K562 (cell line): ENCODE measurements at regions not wholly inside any gene's neighbourhood (a gene's known extent, or its start where the extent isn't known, plus 50 kb on each side); places are given as distances from the start of the nearest gene placed in this dataset.

Source experiments
- ATAC-seq: fragments of 200-7000 bp; cut with Tn5 transposase; 3 replicates; pipeline ENCODE4 v1.9.1; 2020; ENCODE audit warnings: moderate library complexity
- BruUV-seq: library from RNA; stranded (reverse); fragments of 400-500 nt; replicated peaks from 2 replicates; lab custom pipeline; 2021; lab: Mats Ljungman, UMichigan
- CTCF ChIA-PET: fragments of 300-600 bp; formaldehyde crosslinking; extraction: SDS; loops from one replicate; lab custom pipeline; 2021; ENCODE audit warnings: low intra/inter-chr PET ratio; lab: Yijun Ruan, JAX
- POLR2A ChIA-PET: fragments of 300-600, 350-650 bp; sonication (Branson Sonifier 250); formaldehyde crosslinking; extraction: SDS; loops from one replicate; lab custom pipeline; 2021; ENCODE audit warnings: antibody characterized with exemption, inconsistent platforms; lab: Yijun Ruan, JAX
- DNase-seq, 4 experiments: peaks; one replicate each; pipeline versions ENCODE4 v3.0.0 to v3.0.0-alpha.2; 2011 to 2018; ENCODE audit warnings: low spot score in 3 of 4, mixed read lengths in 3 of 4; ENCODE audit errors: extremely low read depth in 1 of 4
- FAIRE-seq: peaks from 2 replicates; lab custom pipeline; 2011; peaks lifted over from hg19 to GRCh38; lab: Jason Lieb, UNC
- H2AFZ ChIP-seq: 2 replicates; pipeline ENCODE4 v1.6.0; 2011; ENCODE audit warnings: low read depth, low read length, control low read depth, inconsistent platforms
- H3K27ac ChIP-seq: fragments of 200-600 bp; 3 replicates; pipeline ENCODE4 v1.8.0; 2011; ENCODE audit warnings: low read depth, mild to moderate bottlenecking, control low read depth, inconsistent platforms, low read length, moderate library complexity, mixed read lengths; ENCODE audit errors: extremely low read depth
- H3K27me3 ChIP-seq, 2 experiments: fragments of 300-600 bp in 1 of 2; 2 replicates in 1 of 2; 3 replicates in 1 of 2; pipeline versions ENCODE4 v1.6.0 to v1.8.0; 2011; ENCODE audit warnings: inconsistent platforms in 2 of 2, low read length in 2 of 2, mild to moderate bottlenecking in 1 of 2, mixed read lengths in 1 of 2, moderate library complexity in 1 of 2; ENCODE audit not compliant: control insufficient read depth in 2 of 2, insufficient read depth in 2 of 2
- H3K36me3 ChIP-seq: fragments of 300-600 bp; 3 replicates; pipeline ENCODE4 v1.8.0; 2011; ENCODE audit warnings: mild to moderate bottlenecking, low read length, inconsistent platforms; ENCODE audit not compliant: control insufficient read depth, insufficient read depth
- H3K4me1 ChIP-seq, 2 experiments: fragments of 200-600 bp in 1 of 2; replicated peaks in 1 of 2; 2 replicates in 1 of 2; 3 replicates in 1 of 2; pipeline versions ENCODE4 v1.5.1 to v1.8.0; 2011; ENCODE audit warnings: inconsistent platforms in 2 of 2, low read length in 2 of 2, mild to moderate bottlenecking in 1 of 2, mixed read lengths in 1 of 2, moderate library complexity in 1 of 2; ENCODE audit not compliant: control insufficient read depth in 2 of 2, insufficient read depth in 2 of 2
- H3K4me2 ChIP-seq: 2 replicates; pipeline ENCODE4 v1.6.1; 2011; ENCODE audit warnings: low read length, control low read depth, inconsistent platforms, mixed read lengths; ENCODE audit not compliant: insufficient read depth
- H3K4me3 ChIP-seq: fragments of 200-600 bp; sonication (generic), shearing (Covaris generic); 2 replicates; pipeline ENCODE4 v1.5.1; 2016; ENCODE audit warnings: control low read depth, inconsistent platforms
- H3K79me2 ChIP-seq: fragments of 200-600 bp; 3 replicates; pipeline ENCODE4 v1.8.0; 2011; ENCODE audit warnings: low read length, inconsistent platforms; ENCODE audit not compliant: control insufficient read depth, insufficient read depth
- H3K9ac ChIP-seq, 2 experiments: 2 replicates each; pipeline versions ENCODE4 v1.6.0 to v1.6.1; 2011; ENCODE audit warnings: low read depth in 2 of 2, low read length in 2 of 2, control low read depth in 1 of 2, inconsistent platforms in 1 of 2, mild to moderate bottlenecking in 1 of 2, mixed read lengths in 1 of 2; ENCODE audit not compliant: insufficient read depth in 1 of 2
- H3K9me1 ChIP-seq: one replicate; pipeline ENCODE4 v1.6.0; 2011; ENCODE audit warnings: inconsistent platforms, mild to moderate bottlenecking, low read length, moderate library complexity; ENCODE audit not compliant: control insufficient read depth, insufficient read depth
- H3K9me3 ChIP-seq: replicated peaks from 2 replicates; pipeline ENCODE4 v1.5.1; 2011; ENCODE audit warnings: low read depth, low read length, inconsistent platforms; ENCODE audit not compliant: control insufficient read depth, insufficient read depth
- H4K20me1 ChIP-seq: replicated peaks from 2 replicates; pipeline ENCODE4 v1.6.1; 2011; ENCODE audit warnings: low read length, inconsistent platforms, mixed read lengths; ENCODE audit not compliant: control insufficient read depth, insufficient read depth
- E4F1 ChIP-seq: fragments of 250-450 bp; sonication (Bioruptor Pico); IDR thresholded peaks from 2 replicates; pipeline ENCODE4 v1.5.0; 2021; ENCODE audit warnings: mild to moderate bottlenecking, borderline replicate concordance
- KAT7 ChIP-seq: sonication (generic); formaldehyde crosslinking; IDR thresholded peaks from 2 replicates; pipeline ENCODE4 v1.8.0; 2022; ENCODE audit warnings: missing genetic modification reagents, mild to moderate bottlenecking, borderline replicate concordance
- KHSRP ChIP-seq: fragments of 450-650 bp; IDR thresholded peaks from 2 replicates; pipeline ENCODE4 v1.6.1; 2017
- MXI1 ChIP-seq: IDR thresholded peaks from 2 replicates; pipeline ENCODE4 v1.6.1; 2011; ENCODE audit warnings: low read depth, mild to moderate bottlenecking, improper control_type of control experiment, low read length
- ZNF146 ChIP-seq: IDR thresholded peaks from one replicate; pipeline ENCODE4 v1.6.1; 2018; ENCODE audit warnings: missing compliant biosample characterization; ENCODE audit not compliant: unreplicated experiment
- ZNF407 ChIP-seq: fragments of 450-650 bp; IDR thresholded peaks from 2 replicates; pipeline ENCODE4 v1.6.1; 2016; ENCODE audit warnings: low read depth
- in situ Hi-C: fragments of 300-500 bp; cut with MboI; formaldehyde crosslinking; loops from 4 replicates; pipeline ENCODE4 v1.15.0; 2018; ENCODE audit warnings: inconsistent platforms, mixed read lengths
- intact Hi-C: fragments of 100-400 bp; cut with micrococcal nuclease; formaldehyde crosslinking; loops from 2 replicates; pipeline ENCODE4 v1.14.2; 2022
- TF ChIP-seq, protein P1 (sequence below), 2 experiments: fragments of 150-350 bp in 1 of 2; IDR thresholded peaks; 2 replicates each; pipeline ENCODE4 v1.6.1; 2012 to 2016; ENCODE audit warnings: low read depth in 2 of 2, low read length in 2 of 2, mild to moderate bottlenecking in 1 of 2, moderate library complexity in 1 of 2

GRCh38 chr3:36197151-36197550 is 183.2 kb upstream of the STAC start (continued):
- TF ChIP-seq ZNF407 (no peak), KAT7 (CRISPR knock-in tag) (no peak), MXI1 (no peak)

DNA sequence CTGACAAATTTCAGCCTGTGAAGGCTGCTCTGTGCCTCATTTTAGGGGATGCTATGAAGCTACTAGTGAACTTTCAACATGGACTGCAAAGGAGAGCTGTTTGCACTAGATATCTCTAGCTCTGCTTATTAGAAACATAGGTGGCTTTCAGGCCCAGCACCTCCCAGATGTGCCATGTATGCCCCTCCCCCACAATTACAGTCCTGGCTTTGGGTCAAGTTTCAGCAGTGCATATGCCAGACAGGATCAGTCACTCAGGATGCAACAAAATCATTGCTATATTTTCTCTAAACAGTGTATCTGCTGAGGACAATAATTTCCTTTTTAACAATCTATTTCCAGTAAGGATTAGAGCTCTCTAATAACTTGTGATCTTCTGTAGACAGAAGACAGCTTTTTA is 178.8 kb upstream of the STAC start:
- Histone ChIP-seq H4K20me1 (no peaks in the 10 kb centered on the region), H3K9ac (no peak overlapping the region), H3K27ac (no peak overlapping the region), H3K4me1 (no peaks in the 10 kb centered on the region), H3K27me3 (no peaks in the 10 kb centered on the region), H3K4me2 (no peak overlapping the region), H3K4me3 (no peak overlapping the region), H3K9me3 (no peaks in the 10 kb centered on the region; the same call in 1 of the 2 replicates), H3K79me2 (no peaks in the 10 kb centered on the region), H2AFZ (no peak overlapping the region), H3K9me1 (no peaks in the 10 kb centered on the region), H3K36me3 (no peaks in the 10 kb centered on the region)
- FAIRE-seq, result no peak
- in situ Hi-C loops (no loop called here), intact Hi-C loops (no loop called here)
- no peak for ATAC-seq
- DNase-seq, result no peak
- POLR2A ChIA-PET, result no interaction called here
- CTCF ChIA-PET, result no interaction called here
- BruUV-seq, result no TSS peak
- TF ChIP-seq E4F1 (CRISPR knock-in tag) (no peak), KHSRP (no peak), ZNF146 (no peak)
- TF ChIP-seq, protein P1, sequence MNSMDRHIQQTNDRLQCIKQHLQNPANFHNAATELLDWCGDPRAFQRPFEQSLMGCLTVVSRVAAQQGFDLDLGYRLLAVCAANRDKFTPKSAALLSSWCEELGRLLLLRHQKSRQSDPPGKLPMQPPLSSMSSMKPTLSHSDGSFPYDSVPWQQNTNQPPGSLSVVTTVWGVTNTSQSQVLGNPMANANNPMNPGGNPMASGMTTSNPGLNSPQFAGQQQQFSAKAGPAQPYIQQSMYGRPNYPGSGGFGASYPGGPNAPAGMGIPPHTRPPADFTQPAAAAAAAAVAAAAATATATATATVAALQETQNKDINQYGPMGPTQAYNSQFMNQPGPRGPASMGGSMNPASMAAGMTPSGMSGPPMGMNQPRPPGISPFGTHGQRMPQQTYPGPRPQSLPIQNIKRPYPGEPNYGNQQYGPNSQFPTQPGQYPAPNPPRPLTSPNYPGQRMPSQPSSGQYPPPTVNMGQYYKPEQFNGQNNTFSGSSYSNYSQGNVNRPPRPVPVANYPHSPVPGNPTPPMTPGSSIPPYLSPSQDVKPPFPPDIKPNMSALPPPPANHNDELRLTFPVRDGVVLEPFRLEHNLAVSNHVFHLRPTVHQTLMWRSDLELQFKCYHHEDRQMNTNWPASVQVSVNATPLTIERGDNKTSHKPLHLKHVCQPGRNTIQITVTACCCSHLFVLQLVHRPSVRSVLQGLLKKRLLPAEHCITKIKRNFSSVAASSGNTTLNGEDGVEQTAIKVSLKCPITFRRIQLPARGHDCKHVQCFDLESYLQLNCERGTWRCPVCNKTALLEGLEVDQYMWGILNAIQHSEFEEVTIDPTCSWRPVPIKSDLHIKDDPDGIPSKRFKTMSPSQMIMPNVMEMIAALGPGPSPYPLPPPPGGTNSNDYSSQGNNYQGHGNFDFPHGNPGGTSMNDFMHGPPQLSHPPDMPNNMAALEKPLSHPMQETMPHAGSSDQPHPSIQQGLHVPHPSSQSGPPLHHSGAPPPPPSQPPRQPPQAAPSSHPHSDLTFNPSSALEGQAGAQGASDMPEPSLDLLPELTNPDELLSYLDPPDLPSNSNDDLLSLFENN (IDR thresholded peaks at IDR 0.05; ENCODE audit: low read depth in 2 of 2, low read length in 2 of 2), result no peak
